Erythroblast (primary cell): ENCODE measurements at regions not wholly inside any gene's neighbourhood (a gene's known extent, or its start where the extent isn't known, plus 50 kb on each side); places are given as distances from the start of the nearest gene placed in this dataset.
"Not testable (repeated sequence)": the region's sequence is repeated elsewhere in the genome, so short reads cannot be mapped to it uniquely, and the experiment has no call there.

ENCODE experiments used
- DNase-seq, 2 experiments: peaks; one replicate each; lab custom pipeline; 2025; lab: John Stamatoyannopoulos, UW
- GATA1 ChIP-seq: IDR thresholded peaks from 2 replicates; pipeline ENCODE4 v1.6.1; 2011; ENCODE audit warnings: low read depth, mild to moderate bottlenecking, control low read depth, low read length, moderate library complexity
- POLR2A ChIP-seq: IDR thresholded peaks from 2 replicates; pipeline ENCODE4 v1.6.1; 2011; ENCODE audit warnings: mild to moderate bottlenecking, low read length

- TF ChIP-seq GATA1 (no peak), POLR2A (no peak)
- DNase-seq = no peak
These were observed 806.1 kb upstream of the LRATD1 start for GRCh38 chr2:13826314-13826853.

GRCh38 chr2:13858626-13859025 lies 773.9 kb upstream of the LRATD1 start:
- no peak for TF ChIP-seq POLR2A
- no peak for TF ChIP-seq GATA1

DNA sequence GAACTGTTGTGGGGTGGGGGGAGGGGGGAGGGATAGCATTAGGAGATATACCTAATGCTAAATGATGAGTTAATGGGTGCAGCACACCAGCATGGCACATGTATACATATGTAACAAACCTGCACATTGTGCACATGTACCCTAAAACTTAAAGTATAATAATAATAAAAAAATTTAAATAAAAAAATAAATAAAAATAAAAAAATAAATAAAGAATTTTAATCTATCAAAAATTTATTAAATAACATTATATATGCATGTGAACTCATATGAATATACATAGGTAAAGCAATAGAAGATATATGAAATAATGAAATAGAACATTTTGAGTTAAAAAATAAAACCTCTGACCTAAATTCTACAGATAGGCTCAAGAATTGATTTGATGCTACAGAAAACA lies 764.2 kb upstream of the LRATD1 start:
- DNase-seq = not testable (repeated sequence)

More at GRCh38 chr2:13858626-13859025, 773.9 kb upstream of the LRATD1 start:
- no peak for DNase-seq

GRCh38 chr2:13876491-13877037 lies 756.0 kb upstream of the LRATD1 start:
- DNase-seq = no peak
- TF ChIP-seq POLR2A (no peak), GATA1 (no peak)

DNA sequence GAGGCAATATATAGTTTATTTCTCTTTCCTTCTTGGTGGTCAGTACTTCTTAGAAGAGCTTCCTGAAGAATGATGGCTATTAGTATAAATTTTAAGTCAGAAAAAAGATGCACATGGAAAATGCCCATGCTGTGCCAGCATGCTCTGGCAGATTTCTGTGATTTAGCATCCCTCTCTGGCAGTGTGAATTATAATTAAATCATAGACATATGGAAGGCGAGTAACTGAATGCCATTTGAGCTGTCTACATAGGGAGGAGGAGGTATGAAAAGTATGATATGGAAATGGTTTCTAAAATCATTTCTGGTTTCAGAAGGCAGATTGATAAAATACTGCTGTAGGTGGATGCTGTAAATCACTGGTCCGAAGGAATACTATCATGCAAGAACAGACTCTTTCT lies 754.9 kb upstream of the LRATD1 start:
- no peak for DNase-seq
- no peak for TF ChIP-seq POLR2A
- no peak for TF ChIP-seq GATA1

- TF ChIP-seq POLR2A = no peak
- no peak for TF ChIP-seq GATA1
- no peak for DNase-seq
These were observed 748.1 kb upstream of the LRATD1 start for GRCh38 chr2:13884291-13884976.

DNA sequence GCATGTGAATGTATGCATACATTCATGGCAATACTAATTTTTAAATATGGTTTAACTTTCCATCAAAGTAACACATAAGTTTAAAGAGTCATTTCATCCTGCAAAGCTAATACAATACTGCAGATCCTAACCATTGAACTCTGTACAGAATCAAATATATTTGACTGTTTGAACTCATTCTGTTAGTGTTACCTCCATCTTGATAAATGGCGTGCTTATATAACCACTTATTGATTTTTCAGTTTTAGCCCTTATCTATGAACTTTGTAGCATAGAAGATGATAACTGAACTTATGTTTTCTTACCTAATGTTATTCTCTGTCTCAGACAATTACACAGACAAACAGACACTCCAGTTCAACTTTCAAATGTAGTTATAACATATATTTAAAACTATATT lies 731.0 kb upstream of the LRATD1 start:
- no peak for DNase-seq
- TF ChIP-seq GATA1 (no peak), POLR2A (no peak)

DNA sequence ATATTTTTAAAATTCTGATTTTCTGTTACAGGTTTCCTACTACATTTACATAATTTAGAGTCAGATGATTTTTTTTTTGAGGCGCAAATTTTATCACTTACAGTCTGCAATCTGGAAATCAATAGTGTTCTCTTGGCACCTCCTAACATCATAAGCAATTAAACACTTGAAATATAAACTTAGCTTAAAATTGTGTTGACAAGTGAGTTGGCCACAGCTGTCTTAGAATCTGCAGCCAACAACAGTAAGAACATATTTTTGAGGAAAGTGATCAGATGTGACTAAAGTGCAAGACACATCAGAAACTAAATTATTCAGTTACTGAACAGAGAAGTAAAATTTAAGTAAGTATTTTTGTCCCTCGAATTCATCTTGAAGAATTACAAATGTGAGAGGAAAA lies 726.7 kb upstream of the LRATD1 start:
- no peak for DNase-seq
- no peak for TF ChIP-seq GATA1
- TF ChIP-seq POLR2A = no peak

DNA sequence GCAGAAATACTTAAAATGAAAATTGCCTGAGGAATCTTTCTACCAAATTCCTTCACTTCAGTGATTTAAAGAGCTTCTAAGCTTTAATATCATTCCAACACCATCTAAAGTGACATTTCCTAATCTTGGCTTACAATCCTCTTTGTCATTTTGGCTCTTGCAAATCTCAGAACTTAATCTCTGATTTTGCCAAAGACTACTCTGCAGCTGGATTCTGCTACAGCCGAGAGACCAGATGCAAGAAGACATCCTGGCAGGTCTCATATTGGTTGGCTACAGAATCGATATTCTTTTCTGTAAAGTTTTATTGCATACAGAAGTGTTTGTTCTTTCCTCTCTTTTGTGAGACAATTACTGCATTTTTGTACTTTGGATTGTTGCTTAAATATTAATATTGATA lies 716.5 kb upstream of the LRATD1 start:
- TF ChIP-seq GATA1 (no peak), POLR2A (no peak)
- DNase-seq = no peak

DNA sequence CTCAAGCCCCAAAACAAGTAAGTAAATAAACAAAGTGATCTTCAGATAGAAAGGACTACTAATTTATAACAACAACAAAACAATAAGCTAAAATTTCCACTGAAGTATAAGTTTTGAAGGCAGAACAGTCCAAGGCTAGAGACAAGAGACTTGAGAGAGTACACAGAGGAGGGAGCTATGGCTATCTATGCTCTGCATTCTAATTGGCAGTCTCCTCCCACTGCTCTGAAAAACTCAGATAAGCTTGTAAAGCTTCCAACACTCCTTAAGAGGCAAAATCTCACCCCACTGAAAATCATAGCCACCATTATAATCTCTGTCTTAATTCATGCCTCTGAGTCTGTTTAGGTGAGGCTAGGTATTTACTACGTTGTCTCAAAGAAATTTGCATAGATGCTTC lies 714.6 kb upstream of the LRATD1 start:
- TF ChIP-seq GATA1 (no peak), POLR2A (no peak)

DNA sequence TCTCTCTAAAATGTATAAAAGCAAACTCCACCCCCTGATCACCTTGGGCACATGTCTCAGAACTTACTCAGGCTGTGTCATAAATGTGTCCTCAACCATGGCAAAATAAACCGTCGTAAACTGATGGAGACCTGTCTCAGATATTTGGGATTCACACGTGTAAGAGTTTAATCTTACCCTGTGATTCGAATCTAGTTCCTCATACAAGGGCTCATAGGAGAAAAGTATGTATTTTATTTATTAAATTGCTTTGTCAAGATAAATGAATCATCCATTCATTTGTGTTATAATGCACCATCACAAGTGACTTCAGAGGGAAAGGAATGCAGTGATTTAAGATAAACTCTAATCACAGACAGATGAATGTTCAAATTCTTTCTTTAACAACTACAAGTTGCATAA lies 712.5 kb upstream of the LRATD1 start:
- TF ChIP-seq POLR2A (no peak), GATA1 (no peak)
- DNase-seq = no peak

More for the DNA sequence above, 714.6 kb upstream of the LRATD1 start:
- no peak for DNase-seq

GRCh38 chr2:13921245-13921644 lies 711.3 kb upstream of the LRATD1 start:
- TF ChIP-seq POLR2A (no peak), GATA1 (no peak)
- DNase-seq = no peak

DNA sequence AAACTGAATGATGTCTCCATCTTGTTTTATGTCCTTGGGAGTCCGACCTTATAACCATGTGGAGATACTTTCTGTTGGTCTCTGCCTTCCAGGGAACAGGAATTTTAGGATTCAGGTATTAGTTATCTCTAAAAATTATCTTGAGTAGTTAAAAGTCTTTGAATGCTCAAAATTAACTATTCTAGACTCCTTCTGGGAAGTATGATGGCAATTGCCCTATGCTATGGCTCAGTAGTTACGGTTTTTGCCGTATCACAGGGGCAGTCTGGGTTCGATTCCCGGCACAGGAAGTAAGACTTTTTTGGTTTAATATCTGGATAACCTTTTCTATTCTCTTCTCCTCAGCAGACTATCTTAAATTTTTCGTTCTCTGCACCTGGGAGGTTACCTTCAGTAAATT lies 708.7 kb upstream of the LRATD1 start:
- TF ChIP-seq GATA1 (no peak), POLR2A (no peak)

GRCh38 chr2:13942111-13942510 lies 690.4 kb upstream of the LRATD1 start:
- DNase-seq = no peak
- TF ChIP-seq POLR2A (no peak), GATA1 (no peak)

More for the DNA sequence above, 708.7 kb upstream of the LRATD1 start:
- DNase-seq = no peak

GRCh38 chr2:13950761-13951160 lies 681.8 kb upstream of the LRATD1 start:
- DNase-seq = no peak
- TF ChIP-seq GATA1 = no peak
- TF ChIP-seq POLR2A = no peak
